Urothelium cell line (cell line): ENCODE measurements at regions not wholly inside any gene's neighbourhood (a gene's known extent, or its start where the extent isn't known, plus 50 kb on each side); places are given as distances from the start of the nearest gene placed in this dataset.

Experiments
- DNase-seq: peaks from one replicate; pipeline ENCODE4 v3.0.0; 2011; ENCODE audit warnings: low spot score, mixed read lengths
- FAIRE-seq: peaks from 2 replicates; lab custom pipeline; 2011; peaks lifted over from hg19 to GRCh38; lab: Jason Lieb, UNC

DNA sequence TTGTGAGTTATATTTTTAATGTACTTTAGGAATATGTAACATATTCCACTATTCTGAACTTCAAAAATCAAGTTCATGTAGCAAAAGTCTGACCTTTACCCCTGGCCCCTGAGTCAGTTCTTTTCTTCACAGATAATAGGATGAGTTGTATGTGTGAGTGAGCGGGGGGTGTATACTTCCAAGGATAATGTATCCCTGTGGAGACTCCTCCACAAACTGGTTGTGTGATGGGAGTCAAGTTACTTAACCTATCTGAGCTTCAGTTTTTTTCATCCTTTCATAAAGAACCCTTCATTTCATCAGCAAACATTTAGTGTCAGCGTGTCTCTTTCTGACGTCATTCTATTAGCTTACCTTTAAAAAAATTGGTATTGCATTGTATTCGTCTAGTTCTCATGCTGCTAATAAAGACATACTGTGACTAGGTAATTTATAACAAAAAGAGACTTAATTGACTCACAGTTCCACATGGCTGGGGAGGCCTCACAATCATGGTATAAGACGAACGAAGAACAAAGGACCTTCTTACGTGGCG is 288.1 kb upstream of the GPC6 start:
- FAIRE-seq = no peak

DNA sequence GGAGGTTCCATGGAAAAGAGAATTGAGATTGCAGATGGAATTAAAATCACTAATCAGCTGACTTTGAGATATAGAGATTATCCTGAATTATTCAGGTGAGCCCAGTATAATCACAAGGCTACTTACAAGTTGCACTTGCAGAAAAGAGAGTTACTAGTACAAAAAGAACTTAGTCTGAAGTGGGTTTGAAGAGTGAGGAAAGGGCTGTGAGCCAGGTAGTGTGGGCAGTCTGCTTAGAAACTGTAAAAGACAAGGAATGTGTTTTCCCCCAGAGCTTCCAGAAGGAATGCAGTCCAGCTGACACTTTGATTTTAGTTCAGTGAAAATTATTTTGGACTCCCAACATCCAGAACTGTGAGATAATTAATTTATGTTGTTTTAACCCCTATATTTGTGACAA is 285.4 kb upstream of the GPC6 start:
- DNase-seq (no peak), FAIRE-seq (no peak)

More for the DNA sequence above, 288.1 kb upstream of the GPC6 start:
- DNase-seq = no peak

GRCh38 chr13:92947770-92948434 is 278.7 kb upstream of the GPC6 start:
- DNase-seq = no peak
- FAIRE-seq = no peak

DNA sequence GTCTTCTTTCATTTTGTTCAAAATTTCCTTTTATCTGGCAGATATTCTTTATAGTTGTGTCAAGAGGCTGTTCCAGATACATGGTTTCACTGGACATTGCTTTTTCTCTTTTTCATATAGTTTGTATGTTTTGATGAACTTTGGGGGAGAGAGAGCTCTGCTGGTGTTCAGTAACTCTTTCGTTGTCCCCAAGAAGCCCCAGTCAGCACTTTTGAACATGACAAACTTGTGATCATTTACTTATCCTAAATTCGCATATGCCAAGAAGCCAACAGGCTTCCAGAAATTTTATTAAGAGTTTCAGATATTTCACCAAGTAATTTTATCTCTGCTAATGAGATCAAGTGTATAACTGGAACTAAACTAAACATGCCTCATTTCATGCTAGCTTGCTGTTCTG is 275.8 kb upstream of the GPC6 start:
- FAIRE-seq = no peak
- DNase-seq = no peak

DNA sequence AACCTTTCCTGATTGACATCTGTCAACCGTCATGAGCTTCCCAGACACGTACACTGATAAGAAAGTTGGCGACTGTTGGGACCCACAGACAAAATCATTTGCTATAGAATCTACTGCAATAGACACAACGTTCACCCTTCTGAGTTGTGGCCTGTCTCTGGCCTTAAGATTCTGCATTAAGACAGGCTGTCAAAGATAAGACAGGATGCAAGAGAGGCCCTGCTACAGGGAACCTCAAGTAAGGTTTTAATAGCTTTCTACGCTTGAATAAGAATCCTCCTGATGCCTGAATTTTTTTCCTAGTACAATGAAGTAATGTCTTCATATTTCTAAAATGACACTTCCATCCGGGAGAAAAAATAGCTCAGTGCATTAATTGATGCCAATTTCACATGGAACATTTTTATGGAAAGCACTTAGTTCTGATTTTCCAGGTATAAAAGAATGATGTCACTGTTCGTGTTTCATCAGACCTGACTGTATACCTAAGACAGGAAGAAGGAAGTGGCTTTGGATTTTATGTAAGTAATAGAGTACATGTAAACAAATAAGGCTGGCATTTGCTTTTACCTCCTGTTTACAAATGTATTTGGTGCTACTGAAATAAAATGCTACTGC is 275.2 kb upstream of the GPC6 start:
- no peak for FAIRE-seq
- no peak for DNase-seq

- no peak for DNase-seq
- no peak for FAIRE-seq
These were observed 274.4 kb upstream of the GPC6 start for GRCh38 chr13:92952161-92952560.

- DNase-seq = no peak
- no peak for FAIRE-seq
These were observed 271.9 kb upstream of the GPC6 start for GRCh38 chr13:92954746-92955145.

DNA sequence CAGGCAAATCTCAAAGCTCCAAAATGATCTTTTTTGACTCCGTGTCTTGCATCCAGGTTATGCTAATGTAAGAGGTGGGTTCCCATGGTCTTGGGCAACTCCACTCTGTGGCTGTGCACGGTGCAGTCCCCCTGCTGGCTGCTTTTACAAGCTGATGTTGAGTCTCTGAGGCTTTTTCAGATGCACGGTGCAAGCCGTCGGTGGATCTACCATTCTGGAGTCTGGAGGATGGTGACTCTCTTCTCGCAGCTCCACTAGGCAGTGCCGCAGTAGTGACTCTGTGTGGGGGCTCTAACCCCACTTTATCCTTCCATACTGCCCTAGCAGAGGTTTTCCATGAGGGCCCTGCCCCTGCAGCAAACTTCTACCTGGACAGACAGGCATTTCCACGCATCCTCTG is 266.8 kb upstream of the GPC6 start:
- no peak for FAIRE-seq
- DNase-seq = no peak

DNA sequence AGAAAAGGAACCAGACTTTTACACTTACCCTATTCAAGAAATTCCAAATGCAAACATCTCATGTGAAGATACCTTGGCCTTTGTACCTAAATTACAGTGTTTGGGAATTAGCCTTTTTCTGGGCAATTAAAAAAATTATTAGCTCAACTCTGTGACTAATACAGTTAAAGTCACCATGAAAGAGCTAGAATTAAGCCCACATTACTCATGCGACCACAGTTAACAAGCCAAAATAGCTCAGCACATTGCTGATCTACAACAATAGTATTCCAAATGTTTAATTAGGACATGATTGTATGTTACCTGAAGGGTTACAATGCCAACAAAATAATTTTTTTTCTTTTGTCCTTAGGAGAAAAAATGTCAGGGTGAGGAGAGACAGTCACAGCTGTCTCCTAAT is 263.6 kb upstream of the GPC6 start:
- no peak for DNase-seq

GRCh38 chr13:92966341-92966740 is 260.3 kb upstream of the GPC6 start:
- no peak for DNase-seq
- FAIRE-seq = no peak

More for the DNA sequence above, 263.6 kb upstream of the GPC6 start:
- no peak for FAIRE-seq

DNA sequence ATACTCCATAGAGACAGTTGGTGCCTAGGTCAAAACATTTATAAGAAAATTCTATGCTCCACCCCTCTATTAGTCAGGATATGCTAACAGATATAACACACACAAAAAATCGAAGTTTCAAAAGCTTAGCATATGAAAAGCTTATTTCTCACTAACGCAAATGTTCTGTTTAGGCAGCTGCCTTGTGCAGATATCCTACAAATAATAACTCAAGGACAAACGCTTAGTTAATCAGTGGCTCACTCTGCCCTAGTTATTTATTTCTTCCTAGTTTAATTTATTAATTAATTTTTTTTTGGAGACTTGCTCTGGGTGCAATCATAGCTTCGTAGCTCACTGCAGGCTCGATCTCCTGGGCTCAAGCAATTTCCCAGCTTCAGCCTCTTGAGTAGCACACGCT is 259.7 kb upstream of the GPC6 start:
- FAIRE-seq = no peak
- no peak for DNase-seq

DNA sequence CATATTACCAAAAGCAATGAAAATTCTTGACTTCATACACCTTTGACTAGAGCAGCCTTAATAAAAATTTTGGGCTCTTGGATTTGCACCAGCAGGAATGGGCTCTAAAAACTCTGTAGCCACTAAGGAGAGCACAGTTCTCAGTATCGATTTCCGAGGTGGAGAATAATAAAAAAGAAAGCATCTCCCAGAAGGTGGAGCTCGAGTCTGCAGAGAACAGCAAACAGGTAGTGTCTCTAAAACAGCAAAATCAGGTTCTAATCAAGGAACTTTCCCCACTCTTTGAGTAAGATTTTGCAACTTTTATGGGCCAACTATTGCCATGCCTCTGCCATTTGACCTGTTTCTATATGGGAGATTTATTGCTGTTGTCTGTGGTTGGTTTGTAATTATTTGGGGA is 258.7 kb upstream of the GPC6 start:
- FAIRE-seq (no peak), DNase-seq (peak; percentile 17)

DNA sequence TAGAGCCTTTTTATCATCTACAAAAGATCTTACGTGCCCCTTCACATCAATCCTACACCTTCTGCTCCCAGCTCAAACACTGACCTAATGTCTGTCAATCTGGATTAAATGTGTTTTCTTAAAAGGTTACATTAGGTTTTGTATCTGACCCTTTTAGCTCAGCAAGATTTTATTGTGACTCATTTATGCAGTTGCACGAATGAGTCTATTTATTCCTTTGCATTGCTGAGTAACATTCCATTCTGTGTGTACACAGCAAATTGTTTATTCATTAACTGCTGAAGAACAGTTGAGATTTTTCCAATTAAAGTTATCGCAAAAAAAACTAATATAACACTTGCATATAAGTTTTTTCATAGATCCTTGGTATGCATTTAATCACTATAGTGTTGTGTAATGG is 253.9 kb upstream of the GPC6 start:
- no peak for DNase-seq
- no peak for FAIRE-seq

DNA sequence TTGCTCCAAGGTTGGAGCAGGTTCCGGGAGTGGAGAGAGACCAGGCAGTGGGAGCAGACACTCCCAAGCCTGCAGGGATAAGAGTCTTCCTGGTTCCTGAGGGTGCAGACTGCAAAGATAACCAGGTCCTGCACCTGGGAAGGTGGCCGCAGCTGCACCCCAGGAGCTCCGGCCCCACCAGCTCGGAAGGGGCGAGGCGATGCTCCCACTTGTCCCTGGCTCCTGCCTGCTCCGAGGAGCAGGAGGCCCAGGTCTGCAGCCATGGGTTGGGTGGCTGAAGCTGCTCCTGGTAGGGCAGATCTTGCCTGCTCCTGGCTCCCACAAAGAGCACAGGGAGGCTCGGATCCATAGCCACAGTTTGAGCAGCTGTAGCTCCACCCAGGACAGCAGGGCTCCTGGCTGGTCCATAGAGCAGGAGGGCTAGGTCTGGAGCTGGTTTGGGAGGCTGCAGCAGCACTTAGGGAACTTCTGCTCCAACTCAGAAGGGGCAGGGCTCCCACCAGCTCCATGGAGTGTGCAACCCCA is 251.6 kb upstream of the GPC6 start:
- FAIRE-seq = no peak

DNA sequence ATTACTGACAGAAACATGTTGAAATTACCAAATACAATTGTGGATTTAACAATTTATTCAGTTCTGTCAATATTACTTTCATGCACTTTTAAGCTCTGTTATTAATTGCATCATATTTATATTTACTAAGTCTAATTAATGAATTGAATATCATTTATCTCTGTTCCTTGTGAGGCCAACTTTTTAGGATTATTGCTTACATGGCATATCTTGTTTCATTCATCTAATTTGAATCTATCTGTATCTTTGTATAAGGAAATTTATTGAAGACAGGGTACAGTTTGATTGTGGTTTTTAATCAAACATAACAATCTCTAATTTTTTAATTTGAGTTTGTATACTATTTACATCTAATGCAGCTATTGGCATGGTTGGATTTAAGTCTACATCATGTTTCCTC is 249.9 kb upstream of the GPC6 start:
- FAIRE-seq = no peak
- DNase-seq = no peak

More for the DNA sequence above, 251.6 kb upstream of the GPC6 start:
- no peak for DNase-seq

GRCh38 chr13:92984151-92984550 is 242.5 kb upstream of the GPC6 start:
- FAIRE-seq (no peak), DNase-seq (no peak)

GRCh38 chr13:92989301-92989700 is 237.3 kb upstream of the GPC6 start:
- no peak for DNase-seq
- FAIRE-seq = no peak

DNA sequence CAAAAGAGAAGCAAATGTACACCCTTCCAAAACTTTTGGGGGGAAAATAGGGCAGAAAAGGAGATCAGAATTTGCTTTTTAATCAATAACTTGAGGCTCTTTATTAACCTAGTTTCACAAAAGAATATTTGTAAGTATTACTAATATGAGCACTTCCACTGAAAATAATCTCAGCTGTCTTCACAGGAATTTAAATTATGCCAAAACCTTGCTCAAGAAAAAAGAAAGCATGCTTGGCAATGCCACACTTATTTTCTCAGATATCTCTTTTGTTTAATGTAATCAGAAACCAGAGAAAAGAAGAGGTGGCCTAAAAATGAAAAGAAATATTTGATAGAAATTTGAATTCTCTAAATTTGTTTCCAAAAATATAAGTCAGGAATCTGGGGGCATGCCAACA is 234.9 kb upstream of the GPC6 start:
- DNase-seq (no peak), FAIRE-seq (no peak)

DNA sequence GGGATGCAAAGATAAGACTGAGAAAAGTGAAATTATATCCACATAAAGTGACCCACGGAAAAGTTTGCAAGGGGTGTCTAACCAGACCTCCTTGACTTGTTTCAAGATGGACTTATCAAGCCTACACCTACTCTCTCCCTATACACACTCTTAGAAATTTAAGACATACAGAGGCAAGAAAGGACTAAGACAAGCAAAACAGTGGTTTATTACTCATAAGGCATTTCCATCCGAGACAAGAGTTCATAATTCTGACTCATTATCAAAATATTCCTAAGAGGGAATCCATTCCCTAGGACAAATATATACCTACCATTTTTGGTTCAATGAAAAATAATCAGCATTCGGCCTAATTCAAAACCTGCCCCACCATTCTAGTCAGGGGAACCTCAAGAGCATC is 232.6 kb upstream of the GPC6 start:
- FAIRE-seq = no peak
- peak; percentile 6 for DNase-seq

- no peak for FAIRE-seq
These were observed 224.6 kb upstream of the GPC6 start for GRCh38 chr13:93001866-93002461.

GRCh38 chr13:93003531-93003930 is 223.1 kb upstream of the GPC6 start:
- no peak for FAIRE-seq
- no peak for DNase-seq

More at GRCh38 chr13:93001866-93002461, 224.6 kb upstream of the GPC6 start:
- DNase-seq = no peak

GRCh38 chr13:93004919-93005318 is 221.7 kb upstream of the GPC6 start:
- DNase-seq (no peak), FAIRE-seq (no peak)
